ENCODE measurements at regions not wholly inside any gene's neighbourhood (a gene's known extent, or its start where the extent isn't known, plus 50 kb on each side); places are given as distances from the start of the nearest gene placed in this dataset.

DNA sequence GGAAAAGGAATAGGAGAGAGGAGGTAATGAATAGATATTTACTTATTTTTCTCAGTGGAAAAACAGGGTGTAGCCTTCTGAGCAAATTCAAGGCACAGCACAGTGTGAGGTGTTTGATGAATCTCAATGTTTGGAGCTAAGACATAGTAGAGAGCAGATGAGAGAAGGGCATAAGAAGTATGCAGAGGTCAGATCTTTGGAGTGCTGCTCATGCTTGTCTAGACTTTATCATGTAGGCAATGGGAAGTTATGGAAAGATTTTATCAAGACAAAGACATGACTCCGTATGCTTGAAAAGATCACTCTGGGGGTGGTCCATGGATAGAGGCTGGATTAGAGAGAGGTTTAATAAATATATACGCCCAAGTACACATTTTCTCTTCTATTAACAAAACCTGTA, 217.0 kb upstream of the CNR1 start:
- no peaks in the 10 kb centered on the region for H3F3A ChIP-seq (ENCODE audit: insufficient read depth)
- H3K4me2 ChIP-seq (ENCODE audit: low read depth, low read length, poor library complexity, severe bottlenecking) = no peak overlapping the region
- H3K27ac ChIP-seq (ENCODE audit: low read depth, low read length) = no peak overlapping the region
- H3K9me2 ChIP-seq (replicated peaks; ENCODE audit: insufficient read depth, low read length) = no peaks in the 10 kb centered on the region
- no peaks in the 10 kb centered on the region for H4K20me1 ChIP-seq (ENCODE audit: low read depth, low read length)
- TF ChIP-seq, protein P1, sequence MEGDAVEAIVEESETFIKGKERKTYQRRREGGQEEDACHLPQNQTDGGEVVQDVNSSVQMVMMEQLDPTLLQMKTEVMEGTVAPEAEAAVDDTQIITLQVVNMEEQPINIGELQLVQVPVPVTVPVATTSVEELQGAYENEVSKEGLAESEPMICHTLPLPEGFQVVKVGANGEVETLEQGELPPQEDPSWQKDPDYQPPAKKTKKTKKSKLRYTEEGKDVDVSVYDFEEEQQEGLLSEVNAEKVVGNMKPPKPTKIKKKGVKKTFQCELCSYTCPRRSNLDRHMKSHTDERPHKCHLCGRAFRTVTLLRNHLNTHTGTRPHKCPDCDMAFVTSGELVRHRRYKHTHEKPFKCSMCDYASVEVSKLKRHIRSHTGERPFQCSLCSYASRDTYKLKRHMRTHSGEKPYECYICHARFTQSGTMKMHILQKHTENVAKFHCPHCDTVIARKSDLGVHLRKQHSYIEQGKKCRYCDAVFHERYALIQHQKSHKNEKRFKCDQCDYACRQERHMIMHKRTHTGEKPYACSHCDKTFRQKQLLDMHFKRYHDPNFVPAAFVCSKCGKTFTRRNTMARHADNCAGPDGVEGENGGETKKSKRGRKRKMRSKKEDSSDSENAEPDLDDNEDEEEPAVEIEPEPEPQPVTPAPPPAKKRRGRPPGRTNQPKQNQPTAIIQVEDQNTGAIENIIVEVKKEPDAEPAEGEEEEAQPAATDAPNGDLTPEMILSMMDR (IDR thresholded peaks at IDR 0.05; ENCODE audit: insufficient read depth, low read length, poor library complexity, severe bottlenecking) = no peak
- TF ChIP-seq EZH2phosphoT487 (conservative IDR thresholded peaks at IDR 0.05; ENCODE audit: low read length) = no peak
- no peaks in the 10 kb centered on the region for H3K27me3 ChIP-seq (ENCODE audit: low read length)
- H3K9ac ChIP-seq (ENCODE audit: low read length) = no peak overlapping the region
- no peak overlapping the region for H2AFZ ChIP-seq (ENCODE audit: low read depth, low read length, severe bottlenecking)
- H3K9me3 ChIP-seq (ENCODE audit: insufficient read depth, low read length) = no peaks in the 10 kb centered on the region
- H3K4me3 ChIP-seq (ENCODE audit: insufficient read depth, low read length, poor library complexity, severe bottlenecking) = no peak overlapping the region
- no peaks in the 10 kb centered on the region for H3K79me2 ChIP-seq (ENCODE audit: insufficient read depth, low read length)
- no peaks in the 10 kb centered on the region for H3K36me3 ChIP-seq (ENCODE audit: low read length)

DNA sequence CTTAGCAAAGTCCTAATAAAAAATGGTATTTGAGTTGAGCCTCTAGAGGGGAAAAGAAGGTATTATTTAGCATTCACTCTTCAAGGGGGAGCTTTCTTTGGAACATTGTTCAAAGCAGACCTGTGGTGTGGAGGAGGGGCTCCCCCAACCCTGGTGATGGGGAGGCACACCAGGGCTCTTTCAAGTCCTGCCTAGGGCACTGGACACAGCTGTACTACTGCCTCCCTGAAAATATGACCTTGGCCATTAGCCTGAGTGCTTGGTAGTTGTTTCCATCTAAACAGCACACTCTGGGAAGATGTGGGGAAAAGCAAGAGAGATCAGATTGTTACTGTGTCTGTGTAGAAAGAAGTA, 215.1 kb upstream of the CNR1 start:
- no peak overlapping the region for H3K4me2 ChIP-seq (ENCODE audit: low read depth, low read length, poor library complexity, severe bottlenecking)
- no peak overlapping the region for H3K9ac ChIP-seq (ENCODE audit: low read length)
- H3K79me2 ChIP-seq (ENCODE audit: insufficient read depth, low read length) = no peaks in the 10 kb centered on the region
- H3K4me3 ChIP-seq (ENCODE audit: insufficient read depth, low read length, poor library complexity, severe bottlenecking) = no peak overlapping the region
- H3K27ac ChIP-seq (ENCODE audit: low read depth, low read length) = no peak overlapping the region
- no peaks in the 10 kb centered on the region for H3K9me2 ChIP-seq (replicated peaks; ENCODE audit: insufficient read depth, low read length)
- H3K27me3 ChIP-seq (ENCODE audit: low read length) = no peaks in the 10 kb centered on the region
- H3F3A ChIP-seq (ENCODE audit: insufficient read depth) = no peaks in the 10 kb centered on the region
- no peak overlapping the region for H2AFZ ChIP-seq (ENCODE audit: low read depth, low read length, severe bottlenecking)
- no peaks in the 10 kb centered on the region for H3K36me3 ChIP-seq (ENCODE audit: low read length)
- TF ChIP-seq, protein P1 (IDR thresholded peaks at IDR 0.05; ENCODE audit: insufficient read depth, low read length, poor library complexity, severe bottlenecking) = no peak
- TF ChIP-seq EZH2phosphoT487 (conservative IDR thresholded peaks at IDR 0.05; ENCODE audit: low read length) = no peak
- H3K9me3 ChIP-seq (ENCODE audit: insufficient read depth, low read length) = no peaks in the 10 kb centered on the region
- H4K20me1 ChIP-seq (ENCODE audit: low read depth, low read length) = no peaks in the 10 kb centered on the region

DNA sequence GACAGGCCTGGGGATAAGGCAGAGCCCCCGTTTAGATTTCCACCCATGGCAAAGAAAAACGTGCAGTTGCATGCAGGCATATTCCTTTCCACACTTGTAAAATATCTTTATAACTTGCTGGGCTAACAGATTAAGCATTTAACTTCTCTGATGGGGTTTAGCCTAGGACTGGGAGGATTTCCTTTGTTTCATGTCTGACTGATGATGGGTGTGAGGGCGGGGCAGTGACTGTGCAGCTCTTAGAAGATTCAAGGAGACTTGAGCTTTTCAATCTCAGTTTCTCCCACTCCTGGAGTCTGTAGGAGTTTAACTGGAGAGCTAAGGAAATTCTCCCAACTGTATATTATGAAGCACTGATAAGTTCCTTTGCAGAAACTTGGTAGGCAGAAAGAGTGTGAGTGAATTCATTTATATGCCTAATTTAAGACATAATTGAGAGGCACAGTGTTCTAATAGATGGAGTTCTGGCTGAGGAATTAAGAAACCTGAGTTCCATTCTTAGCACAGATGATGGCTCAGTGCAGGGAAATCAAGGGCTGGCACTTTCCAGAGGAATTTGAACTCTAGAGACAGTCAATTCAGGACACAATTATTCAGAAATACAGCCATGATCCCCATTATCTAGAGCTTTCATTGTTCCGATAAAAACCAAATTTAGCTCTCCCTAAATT, 214.6 kb upstream of the CNR1 start:
- TF ChIP-seq EZH2phosphoT487 (conservative IDR thresholded peaks at IDR 0.05; ENCODE audit: low read length) = no peak
- Histone ChIP-seq H3F3A (ENCODE audit: insufficient read depth) (no peaks in the 10 kb centered on the region), H3K27me3 (ENCODE audit: low read length) (no peaks in the 10 kb centered on the region), H3K9me2 (replicated peaks; ENCODE audit: insufficient read depth, low read length) (no peaks in the 10 kb centered on the region), H3K36me3 (ENCODE audit: low read length) (no peaks in the 10 kb centered on the region), H2AFZ (ENCODE audit: low read depth, low read length, severe bottlenecking) (no peak overlapping the region), H3K4me2 (ENCODE audit: low read depth, low read length, poor library complexity, severe bottlenecking) (no peak overlapping the region), H4K20me1 (ENCODE audit: low read depth, low read length) (no peaks in the 10 kb centered on the region), H3K27ac (ENCODE audit: low read depth, low read length) (no peak overlapping the region), H3K9ac (ENCODE audit: low read length) (no peak overlapping the region), H3K4me3 (ENCODE audit: insufficient read depth, low read length, poor library complexity, severe bottlenecking) (no peak overlapping the region), H3K9me3 (ENCODE audit: insufficient read depth, low read length) (no peaks in the 10 kb centered on the region), H3K79me2 (ENCODE audit: insufficient read depth, low read length) (no peaks in the 10 kb centered on the region)

DNA sequence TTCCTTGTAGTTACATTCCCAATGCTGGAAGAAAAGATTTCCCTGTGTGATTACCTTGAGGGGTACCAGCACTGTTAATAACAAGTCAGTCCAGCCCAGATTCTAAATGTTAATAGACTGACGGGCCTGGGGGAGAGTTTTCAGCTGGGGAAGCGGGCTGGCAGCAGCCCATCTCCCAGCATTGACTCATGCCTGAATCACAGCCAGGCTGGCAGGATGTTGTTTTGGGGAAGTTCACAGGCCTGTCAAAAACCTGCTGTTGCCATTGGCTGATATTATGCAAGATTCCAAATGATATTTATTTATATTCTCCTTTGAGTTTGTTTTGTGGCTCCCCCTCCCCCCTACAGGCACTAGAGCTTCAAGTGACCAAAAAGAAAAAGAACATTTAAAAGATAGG, 213.9 kb upstream of the CNR1 start:
- H3K79me2 ChIP-seq (ENCODE audit: insufficient read depth, low read length) = no peaks in the 10 kb centered on the region
- H3K9me2 ChIP-seq (replicated peaks; ENCODE audit: insufficient read depth, low read length) = no peaks in the 10 kb centered on the region
- H3K9ac ChIP-seq (ENCODE audit: low read length) = no peak overlapping the region
- no peaks in the 10 kb centered on the region for H3F3A ChIP-seq (ENCODE audit: insufficient read depth)
- H3K4me3 ChIP-seq (ENCODE audit: insufficient read depth, low read length, poor library complexity, severe bottlenecking) = no peak overlapping the region
- no peak overlapping the region for H3K4me2 ChIP-seq (ENCODE audit: low read depth, low read length, poor library complexity, severe bottlenecking)
- no peaks in the 10 kb centered on the region for H3K9me3 ChIP-seq (ENCODE audit: insufficient read depth, low read length)
- H2AFZ ChIP-seq (ENCODE audit: low read depth, low read length, severe bottlenecking) = no peak overlapping the region
- H3K27ac ChIP-seq (ENCODE audit: low read depth, low read length) = no peak overlapping the region
- H3K36me3 ChIP-seq (ENCODE audit: low read length) = no peaks in the 10 kb centered on the region
- no peaks in the 10 kb centered on the region for H3K27me3 ChIP-seq (ENCODE audit: low read length)
- no peaks in the 10 kb centered on the region for H4K20me1 ChIP-seq (ENCODE audit: low read depth, low read length)
- TF ChIP-seq, protein P1 (IDR thresholded peaks at IDR 0.05; ENCODE audit: insufficient read depth, low read length, poor library complexity, severe bottlenecking) = no peak
- no peak for TF ChIP-seq EZH2phosphoT487 (conservative IDR thresholded peaks at IDR 0.05; ENCODE audit: low read length)
